DMS53 treated with DMSO at 0.1 percent for 48 hours (cell line): ENCODE measurements at regions not wholly inside any gene's neighbourhood (a gene's known extent, or its start where the extent isn't known, plus 50 kb on each side); places are given as distances from the start of the nearest gene placed in this dataset.
A peak's percentile ranks its signal among the peaks of the same experiment; 100 is the strongest.

Source experiments
- DNase-seq: peaks from one replicate; lab custom pipeline; 2025; ENCODE audit not compliant: unreplicated experiment; lab: John Stamatoyannopoulos, UW

GRCh38 chr4:24419181-24420034 lies 164.9 kb downstream of the DHX15 start:
- DNase-seq: peak; percentile 83

DNA sequence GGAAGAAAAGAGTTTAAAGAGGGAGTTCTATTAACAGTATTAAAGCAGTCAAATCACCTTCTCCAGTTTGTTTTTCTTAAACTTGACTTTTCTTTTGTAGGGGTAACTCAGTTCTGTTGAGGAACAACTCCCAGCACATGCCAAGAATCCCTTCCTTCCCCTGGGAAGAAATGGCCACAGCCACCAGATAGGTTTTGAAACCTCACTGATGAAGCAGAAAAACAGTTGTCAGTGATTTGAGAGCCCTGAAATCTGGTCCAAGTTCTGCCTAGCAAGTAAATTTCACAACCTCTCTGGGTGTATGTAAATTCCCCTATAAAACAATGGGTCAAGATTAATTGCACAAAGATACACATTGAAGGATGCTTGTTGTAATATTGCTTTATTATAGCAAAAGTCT lies 167.1 kb downstream of the DHX15 start:
- DNase-seq: no peak

DNA sequence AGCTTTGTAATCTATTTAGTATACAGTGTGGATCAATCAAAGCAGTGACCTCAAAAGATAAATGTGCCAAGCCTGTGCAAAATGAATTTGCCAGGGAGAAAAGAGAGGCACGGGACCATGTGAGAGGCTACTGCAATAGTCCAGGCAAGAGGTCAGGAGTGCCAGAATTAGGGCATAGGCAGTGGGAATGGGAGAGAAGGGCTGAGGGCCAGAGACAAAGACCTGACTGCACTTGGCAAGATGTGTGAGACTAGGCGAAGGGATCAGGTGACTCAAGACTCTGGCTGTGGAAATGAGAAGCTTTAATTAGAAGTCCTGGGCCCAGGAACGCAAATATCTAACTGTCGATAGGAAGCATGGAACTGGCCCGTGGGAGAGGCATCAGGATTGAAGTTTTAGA lies 168.1 kb downstream of the DHX15 start:
- no peak for DNase-seq

- DNase-seq: no peak
These were observed 171.0 kb downstream of the DHX15 start for GRCh38 chr4:24413311-24413784.

GRCh38 chr4:24411806-24412205 lies 172.5 kb downstream of the DHX15 start:
- no peak for DNase-seq

DNA sequence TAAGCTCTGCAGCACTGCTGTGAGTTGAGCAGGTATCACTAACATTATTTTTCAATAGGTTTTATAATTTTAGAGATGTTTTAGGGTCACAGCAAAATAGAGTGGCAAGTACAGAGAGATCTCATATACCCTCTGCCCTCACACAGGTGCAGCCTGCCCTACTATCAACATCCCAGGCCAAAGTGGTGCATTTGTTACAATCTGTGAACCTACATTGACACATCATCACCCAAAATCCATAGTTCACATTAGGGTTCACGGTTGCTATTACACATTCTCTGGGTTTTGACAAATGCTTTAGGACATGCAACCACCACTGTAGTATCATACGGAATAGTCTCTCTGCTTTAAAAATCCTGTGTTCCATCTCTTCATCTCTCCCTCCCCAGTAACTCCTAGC lies 173.1 kb downstream of the DHX15 start:
- no peak for DNase-seq

- DNase-seq: no peak
These were observed 175.7 kb downstream of the DHX15 start for GRCh38 chr4:24408640-24409039.

DNA sequence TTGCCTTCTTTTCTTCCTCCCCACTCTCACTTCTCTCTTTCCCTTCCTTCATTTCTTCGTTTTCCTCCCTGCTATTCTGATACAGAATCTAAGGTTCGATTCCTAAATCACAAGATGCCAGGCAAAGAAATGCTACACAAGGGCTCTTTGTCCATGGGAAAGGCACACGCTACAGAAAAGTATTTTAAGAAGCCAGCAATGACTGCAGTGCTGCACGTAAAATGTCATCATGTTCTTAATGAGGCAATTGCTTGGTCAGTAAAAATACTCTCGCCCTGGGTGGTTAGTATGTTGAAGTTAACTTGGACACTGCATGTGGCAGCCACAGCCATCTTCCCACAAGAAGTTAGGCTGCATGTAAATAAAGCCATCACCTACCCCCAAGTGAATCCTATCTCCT lies 178.4 kb downstream of the DHX15 start:
- no peak for DNase-seq

GRCh38 chr4:24405341-24405740 lies 179.0 kb downstream of the DHX15 start:
- no peak for DNase-seq

DNA sequence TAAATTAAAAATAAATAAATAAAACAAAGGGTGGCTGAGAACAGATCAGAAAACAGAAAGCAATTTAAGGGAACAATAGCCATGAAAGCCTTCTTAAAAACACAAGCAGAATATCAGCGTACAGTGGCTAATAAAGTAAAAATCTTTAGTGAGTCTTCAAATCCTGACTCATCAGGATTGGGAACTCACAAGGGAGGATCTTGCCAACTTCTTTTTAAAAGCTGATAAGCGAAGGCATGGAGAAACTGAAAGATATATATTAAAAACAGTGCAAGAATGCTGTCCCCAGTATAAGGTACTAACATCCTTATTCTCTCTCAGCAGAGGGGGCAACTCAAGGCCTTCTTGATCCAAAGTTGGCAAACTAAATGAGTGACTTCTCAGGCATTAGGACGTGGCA lies 180.1 kb downstream of the DHX15 start:
- DNase-seq: no peak

GRCh38 chr4:24403265-24403664 lies 181.1 kb downstream of the DHX15 start:
- no peak for DNase-seq

DNA sequence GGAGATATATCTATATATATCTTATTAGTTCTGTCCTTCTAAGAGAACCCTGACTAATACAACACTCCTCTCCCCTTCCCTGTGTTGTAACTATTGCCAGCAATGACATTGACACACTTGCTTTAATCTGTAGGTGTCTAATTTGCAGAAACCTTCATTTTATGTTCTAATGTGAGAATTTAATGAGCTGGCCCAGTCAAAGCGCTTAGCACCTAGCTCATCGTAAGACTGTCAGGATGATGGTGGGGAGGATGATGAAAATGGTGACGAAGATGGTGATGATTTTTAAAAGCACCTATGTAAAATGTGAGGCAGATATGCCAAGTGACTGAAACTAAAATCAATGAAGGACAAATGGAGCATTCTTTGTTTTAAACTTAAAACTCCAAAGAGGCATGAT lies 183.8 kb downstream of the DHX15 start:
- DNase-seq: no peak

- no peak for DNase-seq
These were observed 187.4 kb downstream of the DHX15 start for GRCh38 chr4:24396988-24397387.

DNA sequence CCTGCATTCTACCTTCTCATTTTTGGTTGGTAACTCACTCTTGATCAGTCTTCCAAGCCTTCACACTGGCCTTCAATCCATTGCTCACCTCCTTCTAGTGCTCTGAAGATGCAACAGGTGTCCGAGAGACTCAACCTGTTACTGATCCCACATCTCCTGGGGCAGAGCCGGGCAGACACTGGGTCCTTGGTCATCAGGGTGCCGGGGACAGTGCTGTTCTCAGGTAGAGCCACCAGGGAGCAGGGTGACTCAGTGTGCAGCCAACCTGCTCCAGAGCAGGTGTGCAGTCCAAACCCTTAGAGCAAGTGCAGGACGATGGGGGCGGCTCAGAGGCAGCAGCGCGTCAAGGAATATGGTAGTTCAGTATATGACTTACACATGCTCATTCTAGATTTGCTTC lies 188.4 kb downstream of the DHX15 start:
- no peak for DNase-seq

DNA sequence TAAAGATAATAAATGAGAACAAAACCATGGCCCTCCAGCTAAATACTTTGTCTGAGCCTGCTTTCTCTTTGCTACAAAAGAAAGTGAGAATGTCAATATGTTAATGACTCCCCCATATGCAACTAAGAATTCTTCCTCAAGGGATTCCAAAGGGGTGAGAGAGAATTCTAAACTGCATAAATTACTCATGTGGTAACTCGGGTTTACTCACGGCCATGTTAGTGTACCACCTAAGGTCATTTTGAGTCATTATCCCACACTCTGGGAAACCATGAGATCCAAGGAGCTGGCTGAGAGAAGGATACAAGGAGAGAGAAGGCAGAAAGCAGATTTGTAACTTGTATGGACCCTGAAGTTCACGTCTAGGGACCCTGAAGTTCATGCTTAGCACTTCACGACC lies 190.3 kb downstream of the DHX15 start:
- no peak for DNase-seq

GRCh38 chr4:24392613-24393012 lies 191.7 kb downstream of the DHX15 start:
- DNase-seq: no peak

DNA sequence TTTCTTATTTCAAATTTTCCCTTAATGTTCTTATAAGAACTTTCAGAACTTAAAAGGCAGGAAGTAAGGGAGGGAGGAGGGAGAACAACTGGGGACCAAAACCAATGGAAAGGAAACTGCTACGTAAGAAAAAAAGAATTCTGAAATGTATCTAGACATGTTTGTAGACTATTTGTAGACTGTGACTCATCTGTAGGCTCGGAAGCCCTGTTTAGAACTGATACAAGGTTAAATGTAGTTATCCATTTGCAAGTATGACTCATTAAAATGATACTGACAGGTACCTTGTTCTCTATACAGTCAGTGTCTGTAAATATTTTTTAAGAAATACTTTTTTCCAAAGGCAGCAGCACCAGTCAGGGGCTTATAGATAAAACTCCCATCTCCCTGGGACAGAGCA lies 202.0 kb downstream of the DHX15 start:
- DNase-seq: peak; percentile 93

DNA sequence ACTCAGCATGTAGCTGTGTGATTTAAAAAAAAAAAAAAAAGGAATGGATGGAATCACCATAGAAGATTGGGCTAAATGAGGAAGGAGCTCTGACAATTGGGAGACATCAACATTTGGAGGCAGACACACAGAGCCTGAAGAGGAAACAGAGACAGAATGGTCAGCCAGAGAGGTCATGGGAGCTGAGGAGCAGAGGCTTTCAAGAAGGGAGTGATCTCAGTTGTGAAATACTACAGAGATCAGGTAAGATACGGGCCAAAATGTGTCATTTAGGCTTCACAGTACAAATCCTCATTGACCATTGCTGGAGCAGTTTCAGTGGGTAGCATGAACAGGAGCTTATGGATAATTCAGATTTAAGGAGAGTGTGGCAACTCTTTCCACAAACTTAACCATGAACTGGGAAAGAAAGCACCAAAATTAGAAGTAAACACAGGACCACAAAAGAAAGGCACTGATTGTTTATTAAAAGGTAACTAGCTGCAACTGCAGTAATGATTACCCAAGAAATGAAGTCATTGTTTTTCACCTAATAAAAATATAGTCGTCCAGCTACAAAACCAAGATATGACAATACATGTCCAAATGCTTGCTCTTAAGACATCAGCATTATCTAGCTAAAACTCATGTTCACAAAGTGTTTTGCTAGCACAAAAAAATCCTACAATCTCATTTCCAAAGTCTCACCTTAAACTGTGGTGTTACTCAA lies 203.2 kb downstream of the DHX15 start:
- DNase-seq: no peak

DNA sequence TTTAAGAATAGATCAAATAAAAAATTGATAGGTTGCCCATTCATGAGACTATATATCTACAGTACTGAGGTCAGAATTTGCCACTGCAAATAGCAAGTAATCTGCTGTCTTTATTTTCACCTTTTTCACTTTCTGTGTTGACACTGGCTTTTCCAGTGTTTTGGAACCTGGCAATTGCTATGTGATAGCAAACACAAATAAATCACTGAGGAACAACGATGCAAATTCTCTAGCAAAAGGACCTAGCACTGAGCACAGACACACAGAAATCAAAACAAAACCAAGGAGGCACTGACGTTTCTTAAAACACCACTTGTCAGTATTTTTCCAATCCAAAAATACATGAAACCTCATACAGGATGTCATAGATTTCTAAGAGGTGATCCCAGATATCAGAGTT lies 210.7 kb downstream of the DHX15 start:
- DNase-seq: no peak

DNA sequence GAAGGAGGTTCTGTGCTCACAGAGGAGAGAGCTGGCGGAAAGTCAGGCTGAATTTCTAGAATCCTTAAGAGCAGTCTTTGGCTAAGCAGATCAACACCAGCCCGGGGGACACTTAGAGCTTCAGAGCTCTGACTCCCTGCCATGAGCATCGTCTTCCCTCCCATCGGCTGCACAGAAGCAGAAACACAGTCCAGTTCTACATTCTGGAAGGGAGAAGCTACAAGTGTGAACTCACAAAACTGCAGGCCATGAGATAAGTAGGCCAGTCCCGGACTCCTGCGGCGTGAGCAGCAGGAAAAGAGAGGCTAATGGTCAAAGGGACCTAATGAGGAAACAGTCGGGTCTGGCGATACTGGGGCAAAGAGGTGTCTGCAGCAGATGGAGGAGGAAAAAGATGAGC lies 211.5 kb downstream of the DHX15 start:
- no peak for DNase-seq

DNA sequence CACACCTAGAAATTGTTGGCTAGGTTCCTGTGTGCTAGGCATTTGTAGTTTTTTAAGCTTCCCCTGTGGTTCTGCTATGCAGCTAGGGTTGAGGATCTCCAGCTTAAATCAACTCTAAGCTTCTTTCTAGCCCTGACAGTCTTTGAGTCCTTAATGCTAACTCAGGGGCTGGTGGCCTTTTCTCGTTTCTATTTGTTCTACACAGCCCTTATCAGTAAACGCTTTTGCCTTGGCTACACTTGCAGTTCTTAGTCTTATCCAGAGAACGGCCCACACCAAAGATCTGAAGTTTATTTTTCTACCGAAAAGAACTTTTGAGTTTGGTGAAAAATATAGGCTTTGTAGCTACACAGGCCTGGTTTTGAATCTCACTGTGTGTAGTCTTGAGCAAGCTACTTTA lies 212.0 kb downstream of the DHX15 start:
- DNase-seq: no peak

GRCh38 chr4:24370421-24370820 lies 213.9 kb downstream of the DHX15 start:
- no peak for DNase-seq
